ENCODE measurements at regions not wholly inside any gene's neighbourhood (a gene's known extent, or its start where the extent isn't known, plus 50 kb on each side); places are given as distances from the start of the nearest gene placed in this dataset.
"Not testable (repeated sequence)": the region's sequence is repeated elsewhere in the genome, so short reads cannot be mapped to it uniquely, and the experiment has no call there.

DNA sequence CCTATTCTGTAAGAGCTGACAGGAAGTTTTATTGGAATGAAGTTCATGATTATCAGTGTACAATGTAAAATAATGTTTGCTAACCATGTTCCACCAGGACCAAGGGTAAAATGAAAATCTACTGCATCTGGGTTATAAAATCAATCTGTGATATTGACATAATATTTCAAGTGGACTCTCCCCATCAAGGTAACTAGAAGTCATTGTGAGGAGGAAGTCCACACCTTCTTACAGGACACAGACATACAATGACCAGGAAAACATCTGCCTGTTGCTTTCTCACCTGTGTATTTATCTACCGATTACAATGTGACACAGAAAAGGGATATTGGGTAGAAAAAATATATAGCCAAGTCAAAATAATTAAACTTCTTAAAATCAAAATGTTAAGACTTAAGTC is 140.7 kb upstream of the RFC3 start:
- TF ChIP-seq ZFX (IDR thresholded peaks at IDR 0.05), result no peak
- TF ChIP-seq, protein P1, sequence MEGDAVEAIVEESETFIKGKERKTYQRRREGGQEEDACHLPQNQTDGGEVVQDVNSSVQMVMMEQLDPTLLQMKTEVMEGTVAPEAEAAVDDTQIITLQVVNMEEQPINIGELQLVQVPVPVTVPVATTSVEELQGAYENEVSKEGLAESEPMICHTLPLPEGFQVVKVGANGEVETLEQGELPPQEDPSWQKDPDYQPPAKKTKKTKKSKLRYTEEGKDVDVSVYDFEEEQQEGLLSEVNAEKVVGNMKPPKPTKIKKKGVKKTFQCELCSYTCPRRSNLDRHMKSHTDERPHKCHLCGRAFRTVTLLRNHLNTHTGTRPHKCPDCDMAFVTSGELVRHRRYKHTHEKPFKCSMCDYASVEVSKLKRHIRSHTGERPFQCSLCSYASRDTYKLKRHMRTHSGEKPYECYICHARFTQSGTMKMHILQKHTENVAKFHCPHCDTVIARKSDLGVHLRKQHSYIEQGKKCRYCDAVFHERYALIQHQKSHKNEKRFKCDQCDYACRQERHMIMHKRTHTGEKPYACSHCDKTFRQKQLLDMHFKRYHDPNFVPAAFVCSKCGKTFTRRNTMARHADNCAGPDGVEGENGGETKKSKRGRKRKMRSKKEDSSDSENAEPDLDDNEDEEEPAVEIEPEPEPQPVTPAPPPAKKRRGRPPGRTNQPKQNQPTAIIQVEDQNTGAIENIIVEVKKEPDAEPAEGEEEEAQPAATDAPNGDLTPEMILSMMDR (conservative IDR thresholded peaks at IDR 0.05), result no peak

DNA sequence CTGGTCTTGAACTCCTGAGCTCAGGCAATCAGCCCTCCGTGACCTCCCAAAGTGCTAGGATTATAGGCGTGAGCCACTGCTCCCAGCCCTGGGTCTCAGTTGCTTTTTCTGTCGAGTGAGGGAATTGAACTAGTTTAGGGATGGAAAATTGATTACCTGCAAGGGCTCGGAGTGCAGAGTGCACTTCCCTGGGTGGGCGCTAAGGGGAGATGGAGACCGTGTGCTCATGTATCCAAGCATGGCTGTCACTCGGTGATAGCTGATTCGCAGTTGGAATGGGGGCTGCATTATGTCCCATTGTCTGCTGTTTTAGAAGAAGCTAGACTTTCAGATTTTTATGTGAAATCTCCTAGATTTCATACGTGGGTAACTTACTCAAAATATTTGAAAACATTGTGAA is 139.9 kb upstream of the RFC3 start:
- TF ChIP-seq ZFX (IDR thresholded peaks at IDR 0.05), result no peak
- TF ChIP-seq, protein P1 (conservative IDR thresholded peaks at IDR 0.05), result no peak
- H3K27ac ChIP-seq, result no peak overlapping the region; the same call in 1 of the 2 replicates

More for the DNA sequence above, 140.7 kb upstream of the RFC3 start:
- no peak overlapping the region for H3K27ac ChIP-seq

DNA sequence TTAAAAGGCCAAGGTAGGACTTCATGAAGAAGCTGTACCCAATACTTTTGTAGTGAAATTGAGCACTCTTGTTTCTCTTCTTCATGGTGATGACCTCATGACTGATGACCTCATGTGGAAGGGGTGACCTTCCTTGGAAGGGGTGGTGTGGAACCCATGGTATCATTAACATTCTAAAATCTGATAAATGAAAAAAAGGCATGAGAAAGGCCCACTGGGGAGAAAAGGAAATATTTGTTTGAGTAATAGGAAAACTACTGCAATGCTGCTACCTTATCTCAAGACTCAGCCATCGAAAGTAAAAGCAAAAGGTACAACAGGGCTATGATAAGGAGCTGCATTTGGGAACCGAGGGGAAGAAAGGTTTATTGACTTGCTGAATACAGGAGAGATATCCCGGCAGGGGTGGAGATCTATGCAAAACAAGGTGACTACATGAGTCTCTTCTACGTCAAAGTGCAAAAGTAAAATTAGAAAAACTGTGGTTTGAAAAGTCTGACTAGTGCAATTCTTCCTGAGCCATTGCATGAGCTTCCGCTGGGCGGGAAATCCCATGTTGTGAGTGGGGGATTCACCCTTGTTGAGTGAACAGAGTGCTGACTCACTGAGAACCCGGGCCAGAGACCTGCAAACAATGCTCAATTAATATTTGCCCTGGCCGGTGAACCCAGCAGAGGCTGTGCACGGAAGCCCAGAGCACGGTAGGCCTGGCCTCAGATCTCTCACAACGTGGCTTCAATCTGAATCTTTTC is 138.9 kb upstream of the RFC3 start:
- H3K27ac ChIP-seq, result no peak overlapping the region

DNA sequence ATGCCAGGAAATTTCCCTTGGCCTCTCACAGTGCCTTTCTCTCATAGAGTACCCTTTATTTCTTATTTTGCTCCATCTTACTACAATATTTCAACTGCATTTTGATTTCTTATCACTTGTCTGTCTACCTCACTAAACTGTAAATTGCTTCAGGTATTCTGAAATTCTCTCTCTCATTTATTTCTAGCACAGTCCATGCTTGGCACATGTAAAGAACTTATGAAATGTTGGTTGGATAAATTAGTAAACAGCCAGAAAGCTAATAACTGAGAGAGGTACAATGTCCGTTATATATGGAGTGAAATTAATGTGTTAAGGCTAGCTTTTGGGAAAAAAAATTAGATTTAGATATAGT is 138.3 kb upstream of the RFC3 start:
- TF ChIP-seq, protein P1 (conservative IDR thresholded peaks at IDR 0.05), result no peak
- TF ChIP-seq ZFX (IDR thresholded peaks at IDR 0.05), result no peak
- no peak overlapping the region for H3K27ac ChIP-seq

More for the DNA sequence above, 138.9 kb upstream of the RFC3 start:
- TF ChIP-seq, protein P1 (conservative IDR thresholded peaks at IDR 0.05), result no peak

DNA sequence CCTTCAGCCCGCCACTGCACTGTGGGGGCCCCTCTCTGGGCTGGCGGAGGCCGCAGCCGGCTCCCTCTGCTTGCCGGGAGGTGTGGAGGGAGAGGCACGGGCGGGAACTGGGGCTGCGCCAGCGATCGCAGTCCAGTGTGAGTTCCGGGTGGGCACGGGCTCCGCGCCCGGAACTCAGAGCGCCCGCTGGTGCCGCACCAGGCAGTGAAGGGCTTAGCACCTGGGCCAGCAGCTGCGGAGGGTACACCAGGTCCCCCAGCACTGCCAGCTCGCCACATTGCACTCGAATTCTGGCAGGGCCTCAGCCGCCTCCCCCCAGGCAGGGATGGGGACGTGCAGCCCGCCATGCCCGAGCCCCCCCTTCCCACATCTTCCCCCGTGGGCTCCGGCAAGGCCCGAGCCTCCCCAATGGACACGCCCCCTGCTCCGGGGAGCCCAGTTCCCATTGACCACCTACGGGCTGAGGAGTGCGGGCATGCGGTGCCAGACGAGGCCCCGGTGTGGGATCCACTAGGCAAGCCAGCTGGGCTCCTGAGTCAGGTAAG is 135.9 kb upstream of the RFC3 start:
- TF ChIP-seq ZFX (IDR thresholded peaks at IDR 0.05), result no peak
- TF ChIP-seq, protein P1 (conservative IDR thresholded peaks at IDR 0.05), result no peak
- H3K27ac ChIP-seq, result no peak overlapping the region

DNA sequence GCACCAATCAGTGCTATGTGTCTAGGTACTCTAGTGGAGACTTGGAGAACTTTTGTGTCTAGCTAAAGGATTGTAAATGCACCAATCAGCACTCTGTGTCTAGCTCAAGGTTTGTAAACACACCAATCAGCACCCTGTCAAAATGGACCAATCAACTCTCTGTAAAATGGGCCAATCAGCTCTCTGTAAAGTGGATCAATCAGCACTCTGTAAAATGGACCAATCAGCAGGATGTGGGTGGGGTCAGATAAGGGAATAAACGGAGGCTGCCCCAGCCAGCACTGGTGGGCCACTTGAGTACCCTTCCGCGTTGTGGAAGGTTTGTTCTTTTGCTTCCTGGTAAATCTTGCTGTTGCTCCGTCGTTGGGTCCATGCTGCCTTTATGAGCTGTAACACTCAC is 135.3 kb upstream of the RFC3 start:
- not testable (repeated sequence) for H3K27ac ChIP-seq

DNA sequence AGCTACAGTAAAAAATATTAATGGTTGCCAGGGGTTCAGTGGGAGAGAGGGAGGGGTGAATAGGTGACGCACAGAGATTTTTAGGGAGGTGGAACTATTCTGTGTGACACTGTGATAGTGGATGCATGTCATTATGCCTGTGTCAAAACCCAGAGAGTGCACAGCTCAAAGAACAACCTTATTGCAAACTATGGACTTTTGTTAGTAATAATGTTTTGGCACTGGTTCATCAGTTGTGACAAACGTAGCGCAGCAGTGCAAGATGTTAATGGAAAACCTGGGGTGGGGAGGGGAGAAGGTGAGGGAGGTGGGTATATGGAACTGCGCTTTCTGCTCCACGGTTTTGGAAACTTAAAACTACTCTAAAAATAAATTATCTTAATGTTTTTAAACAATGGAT is 134.6 kb upstream of the RFC3 start:
- H3K27ac ChIP-seq, result no peak overlapping the region
- no peak for TF ChIP-seq ZFX (IDR thresholded peaks at IDR 0.05)
- TF ChIP-seq, protein P1 (conservative IDR thresholded peaks at IDR 0.05), result no peak

DNA sequence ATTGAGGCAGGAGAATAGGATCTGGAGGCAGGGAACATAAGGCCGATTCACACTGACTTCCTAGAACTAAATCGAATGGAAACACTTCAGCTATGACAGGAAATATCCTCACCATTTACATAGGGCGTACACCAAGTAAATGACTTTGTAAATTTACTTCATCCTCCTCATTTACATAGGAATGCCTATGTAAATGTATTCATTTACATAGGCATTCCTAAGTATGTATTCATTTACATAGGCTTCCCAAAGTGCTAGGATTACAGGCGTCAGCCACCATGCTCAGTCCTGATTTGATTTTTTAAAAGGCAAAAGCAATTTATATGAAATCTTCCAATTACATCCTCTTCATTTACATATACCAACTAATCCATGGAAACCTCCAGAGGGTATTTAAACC is 133.1 kb upstream of the RFC3 start:
- no peak for TF ChIP-seq ZFX (IDR thresholded peaks at IDR 0.05)
- TF ChIP-seq, protein P1 (conservative IDR thresholded peaks at IDR 0.05), result no peak
- H3K27ac ChIP-seq, result no peak overlapping the region

All from C4-2B (cell line).